ENCODE measurements at regions not wholly inside any gene's neighbourhood (a gene's known extent, or its start where the extent isn't known, plus 50 kb on each side); places are given as distances from the start of the nearest gene placed in this dataset.

- H3K36me3 Mint-ChIP-seq, result no peaks in the 10 kb centered on the region
- H3K27ac Mint-ChIP-seq, result no peak overlapping the region
- ChIA-PET POLR2A (interaction anchor here (1.1 kb wide), 1 partner anchor 14 kb away, joined by 3 read pairs; no protein-coding TSS in a partner anchor), CTCF (interaction anchor here (0.7 to 1.2 kb wide), 6 partner anchors 11 to 728 kb away, joined by 3 to 4 read pairs (median 4); no protein-coding TSS in a partner anchor)
- ATAC-seq (peak; percentile 63), DNase-seq (ENCODE audit: low spot score) (no peak)
- peaks cover 3% of the 10 kb centered on the region; the same call in 1 of the 2 replicates for H3K27me3 Mint-ChIP-seq (ENCODE audit: low read depth)
- H3K4me3 Mint-ChIP-seq, result no peak overlapping the region
- H3K9me3 Mint-ChIP-seq, result 0 out of 2 replicates have a peak, but pooled peaks cover 3% of the 10 kb centered on the region
- peaks cover 17% of the 10 kb centered on the region for H3K4me1 Mint-ChIP-seq
- no peak for TF ChIP-seq ETV6 (CRISPR knock-in tag; IDR thresholded peaks at IDR 0.05)
- TF ChIP-seq MXD4 (CRISPR knock-in tag; IDR thresholded peaks at IDR 0.05; ENCODE audit: borderline replicate concordance), result no peak
- TF ChIP-seq ARID4B (CRISPR knock-in tag; IDR thresholded peaks at IDR 0.05; ENCODE audit: borderline replicate concordance), result no peak
- no peak for TF ChIP-seq PREB (CRISPR knock-in tag; IDR thresholded peaks at IDR 0.05; ENCODE audit: borderline replicate concordance)
- no peak for TF ChIP-seq ZNF532 (CRISPR knock-in tag; IDR thresholded peaks at IDR 0.05; ENCODE audit: borderline replicate concordance)
- no peak for TF ChIP-seq SMAD4 (CRISPR knock-in tag; IDR thresholded peaks at IDR 0.05)
- no peak for TF ChIP-seq PRDM15 (CRISPR knock-in tag; IDR thresholded peaks at IDR 0.05)
- no peak for TF ChIP-seq CBFB (CRISPR knock-in tag; IDR thresholded peaks at IDR 0.05; ENCODE audit: low read depth)
- TF ChIP-seq NR2C2 (CRISPR knock-in tag; IDR thresholded peaks at IDR 0.05), result no peak
- TF ChIP-seq TCF7 (CRISPR knock-in tag; IDR thresholded peaks at IDR 0.05; ENCODE audit: low read depth), result no peak
- TF ChIP-seq TP53 (CRISPR knock-in tag; IDR thresholded peaks at IDR 0.05), result no peak
- TF ChIP-seq NR1H2 (CRISPR knock-in tag; IDR thresholded peaks at IDR 0.05), result no peak
- no peak for TF ChIP-seq ZNF317 (CRISPR knock-in tag; IDR thresholded peaks at IDR 0.05; ENCODE audit: borderline replicate concordance, low read depth)
- no peak for TF ChIP-seq AFF4 (CRISPR knock-in tag; IDR thresholded peaks at IDR 0.05; ENCODE audit: borderline replicate concordance)
- no peak for TF ChIP-seq ZNF512 (CRISPR knock-in tag; IDR thresholded peaks at IDR 0.05; ENCODE audit: borderline replicate concordance)
These were observed 183.8 kb downstream of the DHX35 start for GRCh38 chr20:39145921-39146320.

Measured in WTC11 (cell line).